Lung microvascular endothelial cell (primary cell): ENCODE measurements at regions not wholly inside any gene's neighbourhood (a gene's known extent, or its start where the extent isn't known, plus 50 kb on each side); places are given as distances from the start of the nearest gene placed in this dataset.
"Not testable (repeated sequence)": the region's sequence is repeated elsewhere in the genome, so short reads cannot be mapped to it uniquely, and the experiment has no call there.

Experiments used
- DNase-seq, 2 donors: peaks; one replicate each; pipeline versions ENCODE4 v3.0.0 to v3.0.0-alpha.2; 2010; ENCODE audit warnings: low read depth in 2 of 2

- DNase-seq = no peak
These were observed 131.0 kb downstream of the ATXN3L start for GRCh38 chrX:13188731-13189309.

DNA sequence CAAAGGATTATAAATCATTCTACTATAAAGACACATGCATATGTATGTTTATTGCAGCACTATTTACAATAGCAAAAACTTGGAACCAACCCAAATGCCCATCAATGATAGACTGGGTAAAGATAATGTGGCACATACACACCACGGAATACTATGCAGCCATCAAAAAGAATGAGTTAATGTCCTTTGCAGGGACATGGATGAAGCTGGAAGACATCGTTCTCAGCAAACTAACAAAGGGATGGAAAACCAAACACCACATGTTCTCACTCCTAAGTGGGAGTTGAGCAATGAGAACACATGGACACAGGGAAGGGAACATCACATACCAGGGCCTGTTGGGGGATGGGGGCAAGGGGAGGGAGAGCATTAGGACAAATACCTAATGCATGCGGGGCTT lies 133.2 kb downstream of the ATXN3L start:
- not testable (repeated sequence) for DNase-seq

DNA sequence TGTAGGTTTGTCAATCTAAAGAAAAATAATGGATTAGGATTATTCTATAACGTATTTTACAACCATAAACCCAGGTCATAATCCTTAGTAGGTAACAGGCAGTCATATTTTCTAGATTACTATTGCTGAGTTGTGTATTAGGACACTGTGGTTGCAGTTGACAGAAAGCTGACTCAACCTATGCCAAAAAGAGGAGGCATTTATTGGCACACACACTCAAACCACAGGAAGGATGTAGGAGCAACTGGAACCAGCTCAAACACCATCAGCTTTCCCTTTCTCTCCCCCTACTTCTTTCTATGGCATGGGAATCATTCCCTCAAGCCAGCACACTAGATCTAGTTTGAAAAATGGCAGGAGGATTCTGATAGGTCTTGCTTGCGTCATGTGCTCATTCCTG lies 136.4 kb upstream of the FAM9C start:
- peak; percentile 50 to 62 for DNase-seq

DNA sequence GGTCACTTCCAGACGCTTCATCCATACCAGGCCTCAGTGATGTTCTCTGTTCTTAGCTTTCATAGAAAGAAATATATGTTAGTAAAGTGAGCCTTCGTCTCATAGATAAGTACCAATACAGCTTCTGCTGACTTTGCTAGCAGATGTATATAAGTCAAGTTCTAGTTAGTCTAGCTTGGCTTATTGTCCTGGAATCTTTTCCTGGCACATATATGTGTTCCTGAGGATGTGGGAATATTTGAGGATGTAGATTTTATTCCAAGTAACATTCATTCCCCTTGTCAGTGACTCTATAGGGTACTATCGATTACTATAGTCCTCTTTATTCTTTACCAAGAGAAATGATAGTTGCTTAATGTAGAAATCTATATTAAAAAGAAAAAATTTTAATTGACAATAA lies 135.2 kb upstream of the FAM9C start:
- no peak for DNase-seq

GRCh38 chrX:13179100-13179499 lies 134.7 kb upstream of the FAM9C start:
- DNase-seq = no peak

GRCh38 chrX:13177921-13178566 lies 133.6 kb upstream of the FAM9C start:
- no peak for DNase-seq

- DNase-seq = no peak
These were observed 130.6 kb upstream of the FAM9C start for GRCh38 chrX:13175056-13175455.

GRCh38 chrX:13170966-13171558 lies 126.6 kb upstream of the FAM9C start:
- no peak for DNase-seq

GRCh38 chrX:13169684-13170083 lies 125.3 kb upstream of the FAM9C start:
- DNase-seq = no peak

DNA sequence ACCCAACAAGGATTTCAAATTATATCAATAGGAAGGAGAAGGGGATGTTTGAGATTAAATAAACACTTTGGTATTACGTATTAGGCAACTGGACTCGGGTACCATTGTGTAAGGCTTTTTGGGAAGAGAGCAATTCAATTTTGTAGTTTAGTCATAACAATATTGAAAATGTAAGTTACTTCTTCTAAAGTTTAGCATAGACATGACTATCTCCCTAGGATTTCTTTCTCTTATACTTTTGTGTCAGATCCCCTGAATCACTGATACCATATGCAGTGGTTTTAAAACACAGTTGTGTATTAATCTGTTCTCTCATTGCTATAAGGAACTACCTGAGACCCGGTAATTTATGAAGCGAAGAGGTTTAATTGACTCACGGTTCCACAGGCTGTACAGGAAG lies 123.8 kb upstream of the FAM9C start:
- DNase-seq = no peak

DNA sequence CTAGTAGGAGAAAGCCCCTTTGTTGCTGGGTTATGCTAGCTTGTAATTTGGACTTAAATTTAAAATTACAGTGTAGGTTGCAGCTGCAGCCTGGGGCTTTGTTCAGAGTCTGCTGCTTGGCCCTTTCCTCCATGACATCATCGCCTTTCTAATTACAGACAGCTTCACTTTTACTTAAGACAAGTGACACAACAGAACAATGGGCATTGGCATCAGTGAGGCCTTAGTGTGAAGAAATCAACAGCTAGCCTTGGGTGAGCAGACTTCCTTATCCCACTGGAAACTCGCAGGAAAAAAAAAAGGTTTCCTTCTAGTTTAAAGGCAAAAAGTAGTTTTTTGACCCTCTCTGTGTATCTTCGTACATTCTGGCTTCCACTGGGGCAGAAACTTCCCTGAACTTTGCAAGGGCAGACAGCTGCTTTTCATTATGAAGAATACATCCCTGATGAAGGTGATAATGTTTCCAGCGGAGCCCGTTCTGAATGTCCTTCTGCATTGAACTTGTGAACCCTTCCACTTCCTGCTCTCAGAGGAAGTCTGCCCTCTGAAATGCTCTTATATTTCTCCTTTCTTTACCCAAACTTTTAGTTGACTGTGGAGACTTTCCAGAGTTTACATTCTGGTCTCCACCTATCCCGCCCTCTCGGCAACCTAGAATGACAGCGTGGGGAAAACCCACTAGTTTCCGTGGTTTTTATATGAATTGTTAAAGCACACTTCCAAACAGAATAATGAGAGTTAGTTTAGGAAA lies 123.2 kb upstream of the FAM9C start:
- peak; percentile 38 to 92 for DNase-seq

DNA sequence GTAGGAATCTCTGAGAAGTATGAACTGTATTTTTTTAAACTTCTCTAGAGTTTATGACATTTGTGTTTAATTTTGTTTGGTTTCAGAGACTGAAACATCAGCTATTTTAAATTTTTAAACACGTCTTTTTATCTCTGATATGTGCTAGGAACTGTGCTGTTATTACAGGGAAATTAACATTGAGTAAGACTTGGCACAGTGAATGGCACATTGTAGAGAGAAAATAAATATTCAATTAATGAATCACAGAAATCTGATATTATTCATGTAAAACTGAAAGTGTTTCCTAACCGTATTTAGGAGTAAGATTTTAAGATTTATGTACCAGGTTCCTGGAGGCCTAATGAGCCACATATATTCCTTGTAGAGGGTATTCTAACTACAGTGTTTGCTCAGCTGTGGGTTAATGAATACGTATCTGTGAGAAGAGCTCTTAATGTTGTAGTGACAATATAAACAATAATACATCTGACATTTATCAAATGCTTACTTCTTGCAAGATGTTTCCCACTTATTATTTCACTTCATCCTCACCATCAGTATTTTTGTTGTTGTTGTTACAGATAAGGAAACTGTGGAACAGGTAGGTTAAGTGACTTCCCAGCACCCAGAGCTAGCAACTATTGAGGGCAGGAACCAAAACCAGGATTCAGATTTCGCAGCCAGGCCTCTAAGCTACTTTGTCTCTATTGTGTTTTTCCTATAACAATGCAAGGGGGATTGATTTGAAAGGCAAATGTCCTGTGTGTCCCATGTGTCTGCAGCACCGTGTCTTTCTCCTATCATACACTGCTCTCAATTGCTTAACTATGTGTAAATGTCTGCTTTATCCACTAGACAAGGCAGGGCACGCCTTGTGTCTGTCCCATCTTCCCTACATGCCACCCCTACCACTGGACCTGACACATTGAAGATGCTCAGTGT lies 121.1 kb upstream of the FAM9C start:
- DNase-seq = peak; percentile 14 to 48

- DNase-seq = peak in 1 of 2 donors; percentile 2
These were observed 120.2 kb upstream of the FAM9C start for GRCh38 chrX:13164611-13165010.

- no peak for DNase-seq
These were observed 118.5 kb upstream of the FAM9C start for GRCh38 chrX:13162772-13163410.

GRCh38 chrX:13159886-13160285 lies 115.5 kb upstream of the FAM9C start:
- no peak for DNase-seq

DNA sequence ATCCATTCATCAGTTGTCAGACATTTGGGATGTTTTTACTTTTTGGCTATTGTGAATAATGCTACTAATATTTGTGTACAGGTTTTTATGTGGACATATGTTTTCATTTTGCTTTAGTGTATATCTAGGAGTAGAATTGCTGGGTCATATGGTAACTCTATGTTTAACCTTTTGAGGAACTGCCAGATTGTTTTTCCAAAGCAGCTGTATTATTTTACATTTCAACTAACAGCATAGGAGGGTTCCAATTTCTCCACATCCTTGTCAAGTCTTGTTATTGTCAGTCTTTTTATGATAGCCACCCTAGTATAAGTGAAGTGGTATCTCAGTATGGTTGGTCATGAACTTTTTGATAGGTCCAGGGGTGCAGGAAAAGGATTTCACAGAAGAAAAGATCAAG lies 114.5 kb upstream of the FAM9C start:
- DNase-seq = no peak

- not testable (repeated sequence) for DNase-seq
These were observed 111.1 kb upstream of the FAM9C start for GRCh38 chrX:13155550-13155949.

DNA sequence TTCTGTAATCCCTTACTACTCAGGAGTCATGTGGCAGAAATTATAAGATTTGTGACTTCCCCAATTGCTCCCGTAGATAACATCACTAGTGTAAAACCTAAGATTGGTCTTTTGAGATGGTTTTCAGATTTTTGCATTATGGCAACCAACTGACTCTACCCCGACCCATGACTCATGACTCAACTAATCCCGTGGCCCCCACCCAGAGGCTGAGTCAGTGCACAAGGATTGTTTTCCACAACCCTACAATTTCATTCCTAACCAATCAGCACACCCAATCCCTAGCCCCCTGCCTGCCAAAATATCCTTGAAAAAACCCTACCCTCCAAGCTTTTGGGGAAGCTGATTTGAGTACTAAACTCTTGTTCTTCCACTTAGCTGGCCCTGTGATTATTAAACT lies 109.4 kb upstream of the FAM9C start:
- DNase-seq = peak in 1 of 2 donors; percentile 4

- DNase-seq = no peak
These were observed 108.2 kb upstream of the FAM9C start for GRCh38 chrX:13152518-13153185.

DNA sequence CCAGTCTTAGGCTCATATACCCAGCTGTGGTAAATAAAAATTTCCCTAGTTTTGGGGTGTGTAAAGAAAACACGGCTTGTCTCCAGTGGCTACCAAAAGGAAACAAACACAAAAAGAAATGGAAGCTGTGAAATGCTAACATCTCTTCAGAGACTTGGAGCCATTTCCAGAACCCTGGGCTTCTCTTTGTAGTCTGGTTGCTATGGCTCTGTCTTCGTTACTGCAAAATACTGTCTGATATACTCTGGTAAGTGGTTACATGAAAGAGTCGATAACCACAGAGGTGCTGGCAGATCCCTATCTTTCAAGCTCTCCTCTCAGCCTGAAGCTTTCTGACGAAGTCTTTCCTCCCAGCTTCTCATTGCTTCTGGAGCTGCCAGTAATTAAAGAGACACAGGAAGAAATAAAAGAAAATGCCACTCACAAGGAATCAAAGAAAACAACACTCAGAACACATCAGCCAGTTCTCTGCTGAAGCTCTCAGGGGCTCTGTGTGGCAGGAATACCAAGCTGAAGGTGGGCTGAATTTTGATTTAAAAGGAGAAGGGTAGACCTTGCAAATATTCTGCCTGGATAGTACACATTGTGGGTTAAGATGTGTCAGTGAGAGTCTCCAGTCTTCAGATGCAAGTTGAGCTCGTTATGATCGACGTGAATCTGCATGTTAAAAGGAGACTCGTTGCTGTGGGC lies 107.6 kb upstream of the FAM9C start:
- peak in 1 of 2 donors; percentile 83 for DNase-seq
